ENCODE measurements at regions not wholly inside any gene's neighbourhood (a gene's known extent, or its start where the extent isn't known, plus 50 kb on each side); places are given as distances from the start of the nearest gene placed in this dataset.

GRCh38 chr1:17895401-17895800, 140.3 kb downstream of the ACTL8 start:
- TF ChIP-seq ZC3H10 (CRISPR knock-in tag; IDR thresholded peaks at IDR 0.05) (no peak), CREB5 (CRISPR knock-in tag; IDR thresholded peaks at IDR 0.05; ENCODE audit: low read depth) (no peak), POU6F1 (CRISPR knock-in tag; IDR thresholded peaks at IDR 0.05; ENCODE audit: borderline replicate concordance, low read depth) (no peak), ARNTL (CRISPR knock-in tag; IDR thresholded peaks at IDR 0.05; ENCODE audit: borderline replicate concordance, low read depth) (no peak), TSHZ2 (CRISPR knock-in tag; IDR thresholded peaks at IDR 0.05) (no peak), PATZ1 (CRISPR knock-in tag; IDR thresholded peaks at IDR 0.05; ENCODE audit: borderline replicate concordance) (no peak), SNAI2 (CRISPR knock-in tag; IDR thresholded peaks at IDR 0.05) (no peak), TCF4 (CRISPR knock-in tag; IDR thresholded peaks at IDR 0.05; ENCODE audit: borderline replicate concordance) (no peak), ISL1 (CRISPR knock-in tag; IDR thresholded peaks at IDR 0.05) (no peak), OSR1 (CRISPR knock-in tag; IDR thresholded peaks at IDR 0.05) (no peak), RARB (CRISPR knock-in tag; IDR thresholded peaks at IDR 0.05) (no peak)
